Epithelial cell of proximal tubule (primary cell): ENCODE measurements at regions not wholly inside any gene's neighbourhood (a gene's known extent, or its start where the extent isn't known, plus 50 kb on each side); places are given as distances from the start of the nearest gene placed in this dataset.

ENCODE experiments used
- DNase-seq: peaks from one replicate; pipeline ENCODE4 v3.0.0-alpha.2; 2011; ENCODE audit warnings: low read depth
- H3K4me3 ChIP-seq: 2 replicates; pipeline ENCODE4 v1.5.1; 2011; ENCODE audit warnings: low read depth, mild to moderate bottlenecking, low read length
- TF ChIP-seq, protein P1 (sequence below): conservative IDR thresholded peaks from 2 replicates; pipeline ENCODE4 v1.5.1; 2012; ENCODE audit warnings: low read depth, mild to moderate bottlenecking, low read length

DNA sequence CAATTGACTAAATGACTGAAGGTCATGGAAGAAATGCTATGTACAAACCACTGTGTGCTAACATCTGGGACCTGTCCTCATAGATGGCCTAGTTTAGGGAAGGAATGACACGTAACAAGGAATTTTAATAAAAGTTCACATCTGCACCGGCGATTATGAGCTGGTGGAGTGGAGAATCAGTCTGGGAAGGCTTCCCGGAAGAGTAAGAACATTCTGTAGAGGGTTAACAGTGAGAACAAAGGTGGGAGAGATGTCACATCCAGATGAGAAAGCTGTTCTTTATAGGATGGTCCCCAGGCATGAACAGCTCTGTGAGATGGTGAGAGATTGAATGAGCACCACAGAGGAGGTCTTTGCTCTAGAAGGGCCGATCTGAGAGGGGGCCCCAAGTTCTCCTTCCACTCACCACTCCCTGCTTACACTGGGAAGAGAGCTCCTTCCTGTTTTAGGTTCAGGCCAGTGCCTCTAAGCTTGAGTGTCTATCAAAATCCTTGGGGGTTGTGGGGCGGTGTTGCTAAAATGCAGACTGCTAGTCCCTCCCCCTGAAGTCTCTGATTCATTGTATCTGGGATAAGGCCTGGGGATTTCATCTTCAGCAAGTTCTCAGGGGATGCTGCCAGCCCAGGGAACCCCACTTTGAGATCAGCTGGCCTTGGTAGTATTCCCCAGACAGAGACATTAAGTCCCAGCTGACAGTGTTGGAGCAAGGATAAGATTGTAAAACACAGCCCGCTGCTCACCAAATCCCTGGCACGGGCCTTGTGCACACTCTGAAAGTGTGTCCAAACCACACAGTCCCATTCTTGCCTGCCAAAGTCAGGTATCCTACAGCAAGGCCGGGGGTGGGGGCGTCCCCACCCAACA lies 294.7 kb upstream of the MAF start:
- no peak overlapping the region for H3K4me3 ChIP-seq
- TF ChIP-seq, protein P1, sequence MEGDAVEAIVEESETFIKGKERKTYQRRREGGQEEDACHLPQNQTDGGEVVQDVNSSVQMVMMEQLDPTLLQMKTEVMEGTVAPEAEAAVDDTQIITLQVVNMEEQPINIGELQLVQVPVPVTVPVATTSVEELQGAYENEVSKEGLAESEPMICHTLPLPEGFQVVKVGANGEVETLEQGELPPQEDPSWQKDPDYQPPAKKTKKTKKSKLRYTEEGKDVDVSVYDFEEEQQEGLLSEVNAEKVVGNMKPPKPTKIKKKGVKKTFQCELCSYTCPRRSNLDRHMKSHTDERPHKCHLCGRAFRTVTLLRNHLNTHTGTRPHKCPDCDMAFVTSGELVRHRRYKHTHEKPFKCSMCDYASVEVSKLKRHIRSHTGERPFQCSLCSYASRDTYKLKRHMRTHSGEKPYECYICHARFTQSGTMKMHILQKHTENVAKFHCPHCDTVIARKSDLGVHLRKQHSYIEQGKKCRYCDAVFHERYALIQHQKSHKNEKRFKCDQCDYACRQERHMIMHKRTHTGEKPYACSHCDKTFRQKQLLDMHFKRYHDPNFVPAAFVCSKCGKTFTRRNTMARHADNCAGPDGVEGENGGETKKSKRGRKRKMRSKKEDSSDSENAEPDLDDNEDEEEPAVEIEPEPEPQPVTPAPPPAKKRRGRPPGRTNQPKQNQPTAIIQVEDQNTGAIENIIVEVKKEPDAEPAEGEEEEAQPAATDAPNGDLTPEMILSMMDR: no peak
- DNase-seq: no peak

DNA sequence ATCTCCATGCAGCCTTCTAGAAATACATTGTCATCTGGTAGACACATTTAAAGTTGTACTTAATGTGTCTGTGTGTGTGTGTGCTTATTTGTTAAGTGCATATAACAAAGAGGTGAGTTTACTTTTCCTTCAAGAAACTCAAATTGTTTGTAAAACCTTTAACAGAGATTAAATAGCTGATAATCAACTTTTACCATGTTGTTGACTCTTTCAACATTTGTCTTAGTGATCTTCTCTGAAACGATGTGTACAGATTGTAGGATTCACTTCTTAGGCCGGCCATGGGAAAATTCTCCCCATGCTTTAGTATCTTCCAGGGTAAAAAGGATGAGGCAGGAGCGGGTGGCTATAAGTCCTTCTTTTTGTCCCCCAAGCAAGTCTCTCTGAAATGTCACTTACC lies 292.9 kb upstream of the MAF start:
- TF ChIP-seq, protein P1: no peak
- DNase-seq: no peak
- H3K4me3 ChIP-seq: no peak overlapping the region

DNA sequence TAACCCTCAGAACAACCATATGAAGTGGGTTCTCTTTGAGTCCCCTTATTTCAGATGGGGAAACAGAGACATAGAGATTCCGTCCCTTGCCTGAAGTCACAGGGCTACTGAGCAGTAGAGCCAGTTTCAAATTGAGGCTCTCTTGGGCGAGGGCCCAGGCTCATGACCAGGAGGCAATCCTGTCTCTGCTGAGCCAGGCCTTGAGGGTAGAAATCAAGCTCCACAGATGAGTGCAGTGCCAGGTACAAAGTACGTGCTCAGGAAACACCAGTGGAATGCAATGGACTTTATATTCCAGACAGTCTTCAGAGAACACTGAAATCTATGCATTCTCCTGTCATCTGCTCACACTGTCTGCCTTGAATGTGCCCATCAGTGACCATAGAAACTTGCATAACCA lies 291.7 kb upstream of the MAF start:
- H3K4me3 ChIP-seq: no peak overlapping the region
- TF ChIP-seq, protein P1: no peak
- DNase-seq: no peak

DNA sequence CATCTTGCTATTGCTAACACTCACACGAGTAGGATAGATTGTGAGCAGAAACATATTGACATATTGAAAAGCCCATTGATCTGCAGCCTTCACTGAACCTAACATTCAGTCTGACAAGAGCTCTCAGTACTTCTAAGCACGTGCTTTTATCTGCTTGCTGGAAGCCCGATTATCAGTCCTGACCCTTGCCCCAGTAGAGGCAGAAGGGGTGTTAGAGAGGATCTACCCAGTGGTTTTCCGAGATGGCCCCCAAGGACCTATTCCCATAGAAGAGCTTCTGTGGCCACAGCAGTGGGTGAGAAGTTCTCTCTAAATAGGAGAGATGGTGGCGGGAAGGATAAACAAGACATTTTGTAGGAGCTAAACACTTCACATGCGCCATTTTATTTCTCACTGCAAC lies 290.9 kb upstream of the MAF start:
- TF ChIP-seq, protein P1: no peak
- no peak overlapping the region for H3K4me3 ChIP-seq
- DNase-seq: no peak

DNA sequence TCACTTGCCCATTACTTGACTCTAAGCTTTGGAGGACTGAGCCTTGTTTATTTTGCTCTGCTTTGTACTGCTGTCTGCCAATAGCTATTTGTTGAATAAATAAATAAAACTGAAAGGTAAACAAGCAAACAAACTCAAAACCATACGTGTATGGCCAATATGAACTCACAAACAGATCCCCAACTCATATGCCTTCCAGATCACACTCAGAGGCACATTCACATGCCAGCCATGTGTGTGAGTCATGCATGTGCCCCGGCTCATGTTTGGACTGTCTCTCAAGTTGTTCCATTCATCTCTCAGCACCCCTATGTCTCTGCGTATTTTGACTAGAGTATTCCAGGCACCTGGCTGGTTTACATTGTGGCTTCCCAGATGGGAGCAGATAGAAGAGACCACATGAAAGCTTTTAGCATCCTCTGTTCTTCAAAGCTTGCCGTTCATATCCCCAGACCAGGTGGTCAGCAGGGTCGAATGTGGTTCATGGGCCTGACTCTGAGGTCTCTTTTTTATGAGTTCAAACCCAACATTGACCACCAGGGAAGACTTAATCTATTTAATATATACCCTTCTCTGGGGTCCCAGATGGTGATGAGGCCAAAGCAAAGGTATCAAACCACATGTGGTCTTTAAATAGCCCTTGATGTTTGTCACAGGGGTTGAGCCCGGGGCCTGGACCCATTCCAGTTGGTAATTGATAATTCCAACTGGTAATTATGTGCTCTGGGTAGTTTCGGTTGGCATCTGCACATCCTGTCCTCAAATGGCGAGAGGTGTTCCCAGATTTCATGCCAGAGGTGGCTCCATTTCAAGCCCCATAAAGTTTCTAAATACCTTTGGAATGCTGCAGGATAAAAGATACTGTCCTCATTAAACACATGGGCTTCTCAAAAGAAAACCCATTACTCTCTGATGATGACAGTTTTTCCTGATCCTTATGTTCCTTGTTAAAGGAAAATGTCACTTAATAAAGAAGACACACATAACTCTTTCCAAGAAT lies 287.3 kb upstream of the MAF start:
- no peak for DNase-seq
- no peak overlapping the region for H3K4me3 ChIP-seq
- TF ChIP-seq, protein P1: no peak

DNA sequence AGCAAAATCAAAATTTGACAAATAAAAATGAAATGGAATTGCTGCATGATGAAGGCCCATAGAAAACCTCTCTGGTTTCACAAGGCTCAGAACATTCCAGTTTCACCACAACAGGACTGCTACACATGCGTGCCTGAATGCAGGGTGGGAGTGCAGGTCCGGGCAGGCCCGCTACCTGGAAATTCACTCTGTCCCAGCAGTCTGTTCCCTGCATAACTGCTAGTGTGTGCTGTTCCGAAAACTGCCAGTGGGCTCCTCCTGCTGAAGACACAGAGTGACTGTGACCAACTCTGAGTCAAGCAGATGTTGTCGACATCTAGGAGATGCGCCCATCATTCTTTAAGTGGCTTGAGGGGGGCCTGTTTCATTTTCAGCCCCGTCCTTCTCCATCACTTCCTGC lies 284.8 kb upstream of the MAF start:
- DNase-seq: no peak
- TF ChIP-seq, protein P1: no peak
- H3K4me3 ChIP-seq: no peak overlapping the region
